ENCODE measurements at regions not wholly inside any gene's neighbourhood (a gene's known extent, or its start where the extent isn't known, plus 50 kb on each side); places are given as distances from the start of the nearest gene placed in this dataset.
A peak's percentile ranks its signal among the peaks of the same experiment; 100 is the strongest.

DNA sequence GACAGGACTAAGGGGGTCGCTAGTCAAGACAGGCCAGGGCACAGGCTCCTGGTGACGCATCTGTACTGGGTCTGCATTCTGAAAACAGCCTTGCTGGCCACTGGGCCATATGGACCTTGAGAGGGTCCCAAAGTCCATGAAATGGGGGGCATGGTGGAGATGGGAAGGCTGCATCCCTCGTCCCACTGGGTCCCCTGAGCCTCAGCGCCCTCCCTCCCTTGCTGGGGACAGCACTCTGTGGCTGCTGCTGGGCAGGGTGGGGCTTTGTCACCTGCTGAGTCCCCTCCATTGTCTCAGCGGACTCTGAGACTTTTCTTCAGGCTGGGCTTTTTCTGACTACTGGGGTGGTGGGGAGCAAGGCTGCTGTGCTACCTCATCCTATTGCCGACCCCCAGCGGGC is 205.2 kb downstream of the RHOU start:
- peaks cover 57% of the 10 kb centered on the region for H3K27me3 ChIP-seq (ENCODE audit: low read depth, low read length)
- H3K36me3 ChIP-seq (replicated peaks; ENCODE audit: low read depth, low read length): no peaks in the 10 kb centered on the region
- no peaks in the 10 kb centered on the region for H3K9me3 ChIP-seq (ENCODE audit: insufficient read depth, low read length)
- H2AFZ ChIP-seq (ENCODE audit: low read depth, low read length): no peak overlapping the region
- no peaks in the 10 kb centered on the region for H4K20me1 ChIP-seq (ENCODE audit: insufficient read depth, low read length)
- H3K79me2 ChIP-seq (ENCODE audit: low read length): no peaks in the 10 kb centered on the region
- H3K4me3 ChIP-seq (ENCODE audit: low read length): no peak overlapping the region
- H3K4me1 ChIP-seq (ENCODE audit: low read length): peaks cover 6% of the 10 kb centered on the region
- no peak overlapping the region for H3K9ac ChIP-seq (ENCODE audit: low read length)
- H3K4me2 ChIP-seq (ENCODE audit: low read length): no peak overlapping the region
- TF ChIP-seq, protein P1, sequence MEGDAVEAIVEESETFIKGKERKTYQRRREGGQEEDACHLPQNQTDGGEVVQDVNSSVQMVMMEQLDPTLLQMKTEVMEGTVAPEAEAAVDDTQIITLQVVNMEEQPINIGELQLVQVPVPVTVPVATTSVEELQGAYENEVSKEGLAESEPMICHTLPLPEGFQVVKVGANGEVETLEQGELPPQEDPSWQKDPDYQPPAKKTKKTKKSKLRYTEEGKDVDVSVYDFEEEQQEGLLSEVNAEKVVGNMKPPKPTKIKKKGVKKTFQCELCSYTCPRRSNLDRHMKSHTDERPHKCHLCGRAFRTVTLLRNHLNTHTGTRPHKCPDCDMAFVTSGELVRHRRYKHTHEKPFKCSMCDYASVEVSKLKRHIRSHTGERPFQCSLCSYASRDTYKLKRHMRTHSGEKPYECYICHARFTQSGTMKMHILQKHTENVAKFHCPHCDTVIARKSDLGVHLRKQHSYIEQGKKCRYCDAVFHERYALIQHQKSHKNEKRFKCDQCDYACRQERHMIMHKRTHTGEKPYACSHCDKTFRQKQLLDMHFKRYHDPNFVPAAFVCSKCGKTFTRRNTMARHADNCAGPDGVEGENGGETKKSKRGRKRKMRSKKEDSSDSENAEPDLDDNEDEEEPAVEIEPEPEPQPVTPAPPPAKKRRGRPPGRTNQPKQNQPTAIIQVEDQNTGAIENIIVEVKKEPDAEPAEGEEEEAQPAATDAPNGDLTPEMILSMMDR (IDR thresholded peaks at IDR 0.05; ENCODE audit: low read depth, low read length): no peak
- TF ChIP-seq EZH2phosphoT487 (IDR thresholded peaks at IDR 0.05; ENCODE audit: low read depth): no peak
- H3K27ac ChIP-seq (ENCODE audit: low read length): no peak overlapping the region

DNA sequence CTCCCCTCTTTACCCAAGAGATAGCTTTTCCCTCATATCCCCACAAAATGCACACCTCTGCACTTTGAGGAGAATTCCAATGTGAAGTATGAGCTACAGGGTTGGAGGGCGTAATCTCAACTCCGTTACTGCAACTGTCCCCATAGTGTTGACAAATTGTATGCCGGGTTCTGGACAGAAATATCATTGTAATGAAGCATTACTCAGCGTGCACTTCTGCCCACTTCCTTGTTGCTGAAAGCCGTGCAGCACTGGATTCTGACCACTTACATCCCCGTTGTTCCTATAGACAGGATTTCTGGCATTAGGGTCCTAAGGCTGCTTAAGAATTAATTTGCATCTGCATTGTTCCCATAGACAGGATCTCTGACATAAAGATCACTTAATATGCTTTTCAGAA is 205.6 kb downstream of the RHOU start:
- Histone ChIP-seq H4K20me1 (ENCODE audit: insufficient read depth, low read length) (no peaks in the 10 kb centered on the region), H3K4me1 (ENCODE audit: low read length) (peaks cover 6% of the 10 kb centered on the region)

DNA sequence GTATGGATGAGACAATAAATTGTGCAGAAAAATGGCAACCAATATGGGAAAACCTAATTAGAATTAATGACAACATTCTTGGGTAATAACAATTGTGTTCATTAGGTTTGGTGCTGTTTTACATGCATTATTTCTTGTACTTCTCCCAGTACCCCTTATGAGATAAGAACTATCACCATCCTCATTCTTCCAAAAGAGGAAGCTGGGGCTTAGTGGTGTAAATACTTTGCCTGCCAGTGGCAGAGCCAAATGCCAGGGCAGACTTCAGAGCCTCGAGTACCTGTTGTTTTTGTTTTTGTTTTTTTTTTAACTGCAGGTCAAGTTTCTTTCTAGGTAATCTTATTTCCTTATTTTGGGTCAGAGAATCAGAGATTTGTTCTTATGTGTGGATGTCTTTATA is 206.4 kb downstream of the RHOU start:
- H3K79me2 ChIP-seq (ENCODE audit: low read length): no peaks in the 10 kb centered on the region
- peaks cover 61% of the 10 kb centered on the region for H3K27me3 ChIP-seq (ENCODE audit: low read depth, low read length)
- peaks cover 6% of the 10 kb centered on the region for H3K4me1 ChIP-seq (ENCODE audit: low read length)
- H3K36me3 ChIP-seq (replicated peaks; ENCODE audit: low read depth, low read length): no peaks in the 10 kb centered on the region
- H3K9me3 ChIP-seq (ENCODE audit: insufficient read depth, low read length): no peaks in the 10 kb centered on the region
- H3K9ac ChIP-seq (ENCODE audit: low read length): no peak overlapping the region
- H3K4me2 ChIP-seq (ENCODE audit: low read length): no peak overlapping the region
- TF ChIP-seq, protein P1 (IDR thresholded peaks at IDR 0.05; ENCODE audit: low read depth, low read length): no peak
- TF ChIP-seq EZH2phosphoT487 (IDR thresholded peaks at IDR 0.05; ENCODE audit: low read depth): no peak
- H3K27ac ChIP-seq (ENCODE audit: low read length): no peak overlapping the region
- H3K4me3 ChIP-seq (ENCODE audit: low read length): no peak overlapping the region
- no peak overlapping the region for H2AFZ ChIP-seq (ENCODE audit: low read depth, low read length)
- H4K20me1 ChIP-seq (ENCODE audit: insufficient read depth, low read length): no peaks in the 10 kb centered on the region

More for the DNA sequence above, 205.6 kb downstream of the RHOU start:
- Histone ChIP-seq H3K36me3 (replicated peaks; ENCODE audit: low read depth, low read length) (no peaks in the 10 kb centered on the region), H3K27me3 (ENCODE audit: low read depth, low read length) (peaks cover 59% of the 10 kb centered on the region), H2AFZ (ENCODE audit: low read depth, low read length) (0 out of 2 replicates have a peak overlapping the region, but pooled peaks have one; percentile 25), H3K9me3 (ENCODE audit: insufficient read depth, low read length) (no peaks in the 10 kb centered on the region), H3K4me2 (ENCODE audit: low read length) (no peak overlapping the region), H3K27ac (ENCODE audit: low read length) (no peak overlapping the region), H3K9ac (ENCODE audit: low read length) (no peak overlapping the region), H3K4me3 (ENCODE audit: low read length) (no peak overlapping the region), H3K79me2 (ENCODE audit: low read length) (no peaks in the 10 kb centered on the region)
- TF ChIP-seq, protein P1 (IDR thresholded peaks at IDR 0.05; ENCODE audit: low read depth, low read length): no peak
- no peak for TF ChIP-seq EZH2phosphoT487 (IDR thresholded peaks at IDR 0.05; ENCODE audit: low read depth)

DNA sequence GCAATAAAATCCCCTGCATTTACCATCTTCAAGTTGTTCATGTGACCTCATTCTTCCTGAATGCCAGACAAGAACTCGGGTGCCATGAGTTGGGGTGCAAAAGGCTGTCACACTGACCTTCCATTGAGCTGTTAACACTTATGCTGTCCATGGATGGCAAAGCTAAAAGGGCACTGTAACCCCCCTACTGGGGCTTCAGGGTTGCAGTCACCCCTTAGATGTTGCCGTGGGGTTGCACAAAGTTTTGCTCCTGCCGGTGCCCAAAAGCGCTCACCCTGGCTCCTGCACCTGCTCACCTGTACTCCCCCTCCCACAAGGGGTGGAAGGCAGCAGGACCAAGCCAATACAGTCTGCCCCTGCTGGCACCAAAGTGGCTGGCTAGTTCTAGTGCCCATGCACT is 208.2 kb downstream of the RHOU start:
- Histone ChIP-seq H3K9me3 (ENCODE audit: insufficient read depth, low read length) (no peaks in the 10 kb centered on the region), H3K9ac (ENCODE audit: low read length) (no peak overlapping the region), H3K36me3 (replicated peaks; ENCODE audit: low read depth, low read length) (no peaks in the 10 kb centered on the region), H3K27ac (ENCODE audit: low read length) (no peak overlapping the region), H3K4me1 (ENCODE audit: low read length) (peaks cover 6% of the 10 kb centered on the region), H3K79me2 (ENCODE audit: low read length) (no peaks in the 10 kb centered on the region), H3K4me2 (ENCODE audit: low read length) (no peak overlapping the region), H3K27me3 (ENCODE audit: low read depth, low read length) (peaks cover 59% of the 10 kb centered on the region), H4K20me1 (ENCODE audit: insufficient read depth, low read length) (no peaks in the 10 kb centered on the region), H2AFZ (ENCODE audit: low read depth, low read length) (no peak overlapping the region), H3K4me3 (ENCODE audit: low read length) (no peak overlapping the region)
- TF ChIP-seq EZH2phosphoT487 (IDR thresholded peaks at IDR 0.05; ENCODE audit: low read depth): no peak
- TF ChIP-seq, protein P1 (IDR thresholded peaks at IDR 0.05; ENCODE audit: low read depth, low read length): no peak

Data from OCI-LY3 (cell line).